ENCODE measurements at regions not wholly inside any gene's neighbourhood (a gene's known extent, or its start where the extent isn't known, plus 50 kb on each side); places are given as distances from the start of the nearest gene placed in this dataset.
"Not testable (repeated sequence)": the region's sequence is repeated elsewhere in the genome, so short reads cannot be mapped to it uniquely, and the experiment has no call there.

DNA sequence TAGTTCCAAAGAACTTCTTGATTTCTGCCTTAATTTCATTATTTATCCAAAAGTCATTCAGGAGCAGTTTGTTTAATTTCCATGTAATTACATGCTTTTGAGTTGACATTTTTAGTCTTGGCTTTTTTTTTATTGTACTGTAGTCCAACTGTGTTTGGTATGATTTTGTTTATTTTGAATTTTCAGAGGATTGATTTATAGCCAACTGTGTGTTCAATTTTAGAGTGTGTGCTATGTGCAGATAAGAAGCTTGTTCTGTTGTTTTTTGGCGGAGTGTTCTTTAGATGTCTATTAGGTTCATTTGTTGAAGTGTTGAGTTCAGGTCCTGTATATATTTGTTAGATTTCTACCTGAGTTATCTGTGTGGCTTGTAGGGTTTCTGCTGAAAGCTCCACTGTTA, 533.6 kb downstream of the TRAM1L1 start:
- Mint-ChIP-seq H3K4me3 (no peak overlapping the region), H3K36me3 (ENCODE audit: low read depth) (no peaks in the 10 kb centered on the region), H3K27me3 (ENCODE audit: low read depth) (no peaks in the 10 kb centered on the region), H3K27ac (ENCODE audit: unreplicated experiment) (no peak overlapping the region), H3K9me3 (no peaks in the 10 kb centered on the region), H3K4me1 (no peaks in the 10 kb centered on the region)
- no peak for TF ChIP-seq CTCF (conservative IDR thresholded peaks at IDR 0.05)
- DNase-seq (ENCODE audit: low read depth, low spot score) = no peak

- H3K4me1 Mint-ChIP-seq = no peaks in the 10 kb centered on the region
- H3K27ac Mint-ChIP-seq (ENCODE audit: unreplicated experiment) = no peak overlapping the region
- TF ChIP-seq CTCF (conservative IDR thresholded peaks at IDR 0.05) = no peak
- H3K27me3 Mint-ChIP-seq (ENCODE audit: low read depth) = no peaks in the 10 kb centered on the region
- no peak for DNase-seq (ENCODE audit: low read depth, low spot score)
- H3K36me3 Mint-ChIP-seq (ENCODE audit: low read depth) = no peaks in the 10 kb centered on the region
- no peaks in the 10 kb centered on the region for H3K9me3 Mint-ChIP-seq
- H3K4me3 Mint-ChIP-seq = no peak overlapping the region
These were observed 537.7 kb downstream of the TRAM1L1 start for GRCh38 chr4:116547632-116548031.

DNA sequence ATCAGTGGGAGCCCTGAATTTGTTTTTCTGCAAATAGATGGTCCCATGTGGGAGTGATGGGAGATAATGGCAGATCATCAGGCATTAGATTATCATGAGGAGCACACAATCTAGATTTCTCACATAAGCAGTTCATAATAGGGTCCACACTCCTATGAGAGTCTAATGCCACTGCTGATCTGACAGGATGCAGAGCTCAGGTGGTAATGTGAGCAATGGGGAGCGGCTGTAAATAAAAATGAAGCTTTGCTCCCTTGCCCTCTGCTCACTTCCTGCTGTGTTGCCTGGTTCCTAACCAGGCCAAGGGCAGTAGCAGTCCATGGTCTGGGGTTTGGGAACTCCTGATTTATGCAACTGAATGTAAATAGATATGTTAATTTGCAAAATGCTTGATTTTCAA, 538.6 kb downstream of the TRAM1L1 start:
- no peak overlapping the region for H3K4me3 Mint-ChIP-seq
- no peaks in the 10 kb centered on the region for H3K4me1 Mint-ChIP-seq
- no peaks in the 10 kb centered on the region for H3K9me3 Mint-ChIP-seq
- no peaks in the 10 kb centered on the region for H3K27me3 Mint-ChIP-seq (ENCODE audit: low read depth)
- DNase-seq (ENCODE audit: low read depth, low spot score) = no peak
- no peak for TF ChIP-seq CTCF (conservative IDR thresholded peaks at IDR 0.05)
- no peak overlapping the region for H3K27ac Mint-ChIP-seq (ENCODE audit: unreplicated experiment)
- H3K36me3 Mint-ChIP-seq (ENCODE audit: low read depth) = no peaks in the 10 kb centered on the region

GRCh38 chr4:116544946-116545345, 540.4 kb downstream of the TRAM1L1 start:
- TF ChIP-seq CTCF (conservative IDR thresholded peaks at IDR 0.05) = no peak
- H3K27me3 Mint-ChIP-seq (ENCODE audit: low read depth) = no peaks in the 10 kb centered on the region
- H3K4me1 Mint-ChIP-seq = no peaks in the 10 kb centered on the region
- H3K36me3 Mint-ChIP-seq (ENCODE audit: low read depth) = no peaks in the 10 kb centered on the region
- H3K27ac Mint-ChIP-seq (ENCODE audit: unreplicated experiment) = no peak overlapping the region
- H3K9me3 Mint-ChIP-seq = no peaks in the 10 kb centered on the region
- H3K4me3 Mint-ChIP-seq = no peak overlapping the region
- no peak for DNase-seq (ENCODE audit: low read depth, low spot score)

GRCh38 chr4:116539744-116540143, 545.6 kb downstream of the TRAM1L1 start:
- no peaks in the 10 kb centered on the region for H3K36me3 Mint-ChIP-seq (ENCODE audit: low read depth)
- no peaks in the 10 kb centered on the region for H3K4me1 Mint-ChIP-seq
- H3K27ac Mint-ChIP-seq (ENCODE audit: unreplicated experiment) = no peak overlapping the region
- no peak overlapping the region for H3K4me3 Mint-ChIP-seq
- no peaks in the 10 kb centered on the region for H3K9me3 Mint-ChIP-seq
- no peak for TF ChIP-seq CTCF (conservative IDR thresholded peaks at IDR 0.05)
- no peak for DNase-seq (ENCODE audit: low read depth, low spot score)
- H3K27me3 Mint-ChIP-seq (ENCODE audit: low read depth) = no peaks in the 10 kb centered on the region

DNA sequence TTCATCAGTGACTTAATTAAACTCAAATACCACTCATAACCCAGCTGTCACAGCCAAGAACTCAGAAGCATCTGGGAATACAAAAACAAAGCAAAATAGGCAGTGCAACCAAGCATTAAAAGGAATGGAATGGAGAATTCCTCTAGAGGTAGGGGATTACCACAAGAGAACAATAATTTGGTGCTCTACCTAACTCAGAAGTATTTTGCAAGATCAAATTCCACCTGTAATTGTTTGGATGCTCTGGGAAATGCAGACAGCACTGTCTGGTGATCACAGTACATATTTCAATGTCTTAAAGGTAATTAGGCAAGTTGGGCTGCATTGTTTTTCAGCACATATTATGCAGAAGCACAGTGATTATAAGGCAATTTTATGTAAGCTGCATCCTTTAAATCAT, 547.5 kb downstream of the TRAM1L1 start:
- Mint-ChIP-seq H3K27ac (ENCODE audit: unreplicated experiment) (no peak overlapping the region), H3K27me3 (ENCODE audit: low read depth) (no peaks in the 10 kb centered on the region)

GRCh38 chr4:116536024-116536423, 549.4 kb downstream of the TRAM1L1 start:
- not testable (repeated sequence) for H3K4me1 Mint-ChIP-seq; DNase-seq (ENCODE audit: low read depth, low spot score); H3K27ac Mint-ChIP-seq (ENCODE audit: unreplicated experiment)

More for the DNA sequence above, 547.5 kb downstream of the TRAM1L1 start:
- TF ChIP-seq CTCF (conservative IDR thresholded peaks at IDR 0.05) = no peak
- Mint-ChIP-seq H3K36me3 (ENCODE audit: low read depth) (no peaks in the 10 kb centered on the region), H3K4me1 (no peaks in the 10 kb centered on the region), H3K9me3 (no peaks in the 10 kb centered on the region), H3K4me3 (no peak overlapping the region)
- DNase-seq (ENCODE audit: low read depth, low spot score) = no peak

More at GRCh38 chr4:116536024-116536423, 549.4 kb downstream of the TRAM1L1 start:
- H3K36me3 Mint-ChIP-seq (ENCODE audit: low read depth); H3K4me3 Mint-ChIP-seq; H3K27me3 Mint-ChIP-seq (ENCODE audit: low read depth); H3K9me3 Mint-ChIP-seq: not testable (repeated sequence)
